ENCODE measurements at regions not wholly inside any gene's neighbourhood (a gene's known extent, or its start where the extent isn't known, plus 50 kb on each side); places are given as distances from the start of the nearest gene placed in this dataset.

GRCh38 chr5:65085516-65085850, 316.8 kb downstream of the CWC27 start:
- Histone ChIP-seq H3K23ac (ENCODE audit: insufficient read length) (no peak overlapping the region), H4K8ac (ENCODE audit: extremely low read depth, insufficient read depth, low read length) (no peak overlapping the region), H3K9ac (replicated peaks in 1 of 4; ENCODE audit: extremely low read depth in 1 of 4, low read depth in 3 of 4, low read length in 3 of 4) (no peak overlapping the region), H3K79me1 (ENCODE audit: low read depth, low read length) (no peaks in the 10 kb centered on the region), H3K4ac (replicated peaks; ENCODE audit: insufficient read length, low read depth, low read length) (no peak overlapping the region), H2AK5ac (ENCODE audit: low read depth, low read length) (no peak overlapping the region), H3K36me3 (ENCODE audit: control insufficient read depth in 2 of 4, insufficient read depth in 4 of 4, low read length in 3 of 4) (no peaks in the 10 kb centered on the region), H2AFZ (ENCODE audit: low read length) (0 out of 2 replicates have a peak overlapping the region, but pooled peaks have one; percentile 42), H3K27ac (ENCODE audit: low read depth, low read length) (no peak overlapping the region), H2BK20ac (ENCODE audit: low read length) (no peak overlapping the region), H4K20me1 (replicated peaks in 1 of 2; ENCODE audit: control insufficient read depth in 1 of 2, insufficient read depth in 2 of 2, low read length in 2 of 2) (no peaks in the 10 kb centered on the region), H3K23me2 (ENCODE audit: low read depth, low read length) (no peaks in the 10 kb centered on the region), H3K14ac (ENCODE audit: insufficient read length) (no peak overlapping the region), H3K4me3 (ENCODE audit: extremely low read depth in 1 of 4, insufficient read depth in 2 of 4, low read depth in 3 of 4, low read length in 4 of 4) (no peak overlapping the region), H3K4me1 (replicated peaks in 1 of 4; ENCODE audit: control insufficient read depth in 3 of 4, insufficient read depth in 4 of 4, low read length in 3 of 4) (no peaks in the 10 kb centered on the region), H3K79me2 (ENCODE audit: control insufficient read depth in 1 of 2, insufficient read depth in 2 of 2, low read length in 2 of 2) (no peaks in the 10 kb centered on the region), H3K18ac (ENCODE audit: extremely low read depth, low read length) (no peak overlapping the region), H3K4me2 (ENCODE audit: insufficient read depth in 1 of 2, low read depth in 2 of 2, low read length in 2 of 2) (no peak overlapping the region), H2BK5ac (ENCODE audit: low read depth, low read length) (no peak overlapping the region), H2BK15ac (ENCODE audit: low read length) (no peak overlapping the region), H3K9me3 (ENCODE audit: insufficient read depth in 2 of 2, low read depth in 1 of 2, low read length in 1 of 2) (no peaks in the 10 kb centered on the region), H2BK12ac (ENCODE audit: low read depth, low read length) (no peak overlapping the region), H3K56ac (replicated peaks; ENCODE audit: insufficient read length, low read depth, low read length) (no peak overlapping the region), H4K5ac (ENCODE audit: insufficient read length, low read depth, low read length) (no peak overlapping the region), H3K27me3 (replicated peaks in 1 of 4; ENCODE audit: control insufficient read depth in 3 of 4, extremely low read depth in 1 of 4, insufficient read depth in 3 of 4, low read length in 3 of 4) (no peaks in the 10 kb centered on the region), H2BK120ac (replicated peaks; ENCODE audit: low read depth, low read length) (no peak overlapping the region), H4K91ac (replicated peaks; ENCODE audit: insufficient read length, low read length) (no peak overlapping the region)
- 96% methylated on average over 1 of the region's 1 CpG; no CpG with 5 or more reads in 1 of the 2 experiments for WGBS, 2 experiments (ENCODE audit: extremely low coverage in 1 of 2, insufficient coverage in 1 of 2, insufficient read length in 1 of 2, insufficient replicate concordance in 2 of 2, low coverage in 1 of 2, low lambda C conversion rate in 2 of 2, missing lambda C conversion rate in 1 of 2)
- POLR2A ChIA-PET (ENCODE audit: partially characterized antibody): no interaction called here
- no peak for FAIRE-seq
- DNase-seq (ENCODE audit: low read depth in 1 of 2, low spot score in 2 of 2): no peak
- CTCF ChIA-PET (ENCODE audit: partially characterized antibody): no interaction called here
- no peak for TF ChIP-seq CTBP2 (IDR thresholded peaks at IDR 0.05; ENCODE audit: borderline replicate concordance, insufficient read depth, insufficient read length, low read length)
- TF ChIP-seq KDM4A (IDR thresholded peaks at IDR 0.05; ENCODE audit: low read depth, low read length, severe bottlenecking): no peak
- no peak for TF ChIP-seq BRCA1 (IDR thresholded peaks at IDR 0.05; ENCODE audit: low read depth, low read length)
- TF ChIP-seq KDM5A (IDR thresholded peaks at IDR 0.05; ENCODE audit: low read length): no peak
- TF ChIP-seq PHF8 (conservative IDR thresholded peaks at IDR 0.05; ENCODE audit: low read depth, low read length): no peak
- TF ChIP-seq POLR2AphosphoS5 (IDR thresholded peaks at IDR 0.05; ENCODE audit: low read depth, low read length): no peak
- TF ChIP-seq TBP (IDR thresholded peaks at IDR 0.05; ENCODE audit: low read depth, low read length): no peak
- no peak for TF ChIP-seq BACH1 (IDR thresholded peaks at IDR 0.05; ENCODE audit: low read length)
- no peak for TF ChIP-seq EZH2 (IDR thresholded peaks at IDR 0.05; ENCODE audit: low read depth, low read length, severe bottlenecking)
- TF ChIP-seq, protein P1, sequence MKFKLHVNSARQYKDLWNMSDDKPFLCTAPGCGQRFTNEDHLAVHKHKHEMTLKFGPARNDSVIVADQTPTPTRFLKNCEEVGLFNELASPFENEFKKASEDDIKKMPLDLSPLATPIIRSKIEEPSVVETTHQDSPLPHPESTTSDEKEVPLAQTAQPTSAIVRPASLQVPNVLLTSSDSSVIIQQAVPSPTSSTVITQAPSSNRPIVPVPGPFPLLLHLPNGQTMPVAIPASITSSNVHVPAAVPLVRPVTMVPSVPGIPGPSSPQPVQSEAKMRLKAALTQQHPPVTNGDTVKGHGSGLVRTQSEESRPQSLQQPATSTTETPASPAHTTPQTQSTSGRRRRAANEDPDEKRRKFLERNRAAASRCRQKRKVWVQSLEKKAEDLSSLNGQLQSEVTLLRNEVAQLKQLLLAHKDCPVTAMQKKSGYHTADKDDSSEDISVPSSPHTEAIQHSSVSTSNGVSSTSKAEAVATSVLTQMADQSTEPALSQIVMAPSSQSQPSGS (IDR thresholded peaks at IDR 0.05; ENCODE audit: low read length): no peak
- TF ChIP-seq EP300 (IDR thresholded peaks at IDR 0.05; ENCODE audit: borderline replicate concordance in 1 of 2, low read depth in 2 of 2, low read length in 2 of 2): no peak
- TF ChIP-seq RFX5 (IDR thresholded peaks at IDR 0.05; ENCODE audit: borderline replicate concordance, low read depth, low read length): no peak
- no peak for TF ChIP-seq SRF (IDR thresholded peaks at IDR 0.05; ENCODE audit: low read depth, low read length)
- no peak for TF ChIP-seq ASH2L (IDR thresholded peaks at IDR 0.05; ENCODE audit: low read length)

Measured in H1 (cell line).